ENCODE measurements at regions not wholly inside any gene's neighbourhood (a gene's known extent, or its start where the extent isn't known, plus 50 kb on each side); places are given as distances from the start of the nearest gene placed in this dataset.
"Not testable (repeated sequence)": the region's sequence is repeated elsewhere in the genome, so short reads cannot be mapped to it uniquely, and the experiment has no call there.

DNA sequence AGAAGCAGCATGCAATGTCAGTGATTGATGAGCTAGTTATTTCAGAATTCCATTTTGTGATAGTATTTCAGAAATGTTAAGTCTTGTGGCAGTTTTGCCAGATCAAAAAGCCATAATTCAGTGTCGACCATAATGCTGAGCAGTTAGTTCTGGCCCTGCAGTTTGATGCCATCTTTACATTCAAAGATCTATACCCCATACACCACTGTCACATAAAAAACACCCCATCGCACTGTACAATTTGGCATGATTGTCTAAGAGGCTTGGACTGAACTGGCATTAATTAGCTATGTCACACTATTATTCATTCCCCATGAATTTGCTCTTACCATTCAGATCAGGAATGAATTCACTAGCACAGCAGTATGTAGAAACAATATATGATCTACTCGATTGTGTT lies 127.7 kb upstream of the EPHA3 start:
- DNase-seq = no peak

GRCh38 chr3:88983458-88983857 lies 124.0 kb upstream of the EPHA3 start:
- no peak for DNase-seq

- DNase-seq = no peak
Observed at GRCh38 chr3:88984256-88984655, 123.2 kb upstream of the EPHA3 start.

DNA sequence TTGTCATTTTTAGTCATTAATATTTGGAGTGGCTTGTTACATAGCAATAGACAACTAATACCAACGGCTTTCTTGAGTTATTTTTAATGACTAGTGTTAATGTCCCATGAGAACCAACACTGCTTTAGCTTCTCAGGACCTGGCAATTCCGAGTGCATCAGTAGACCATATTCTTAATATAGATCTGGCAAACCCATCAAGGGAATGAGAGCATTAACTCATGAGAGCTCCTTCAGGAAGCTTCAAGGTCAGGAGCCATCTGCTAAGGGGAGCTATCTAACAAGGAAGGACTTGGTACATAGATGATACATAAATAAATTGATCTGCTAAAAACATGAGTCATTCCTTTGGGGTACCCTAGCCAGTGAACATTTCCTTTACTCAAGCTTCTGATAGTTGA lies 122.6 kb upstream of the EPHA3 start:
- DNase-seq = no peak

GRCh38 chr3:88985491-88985890 lies 121.9 kb upstream of the EPHA3 start:
- no peak for DNase-seq

DNA sequence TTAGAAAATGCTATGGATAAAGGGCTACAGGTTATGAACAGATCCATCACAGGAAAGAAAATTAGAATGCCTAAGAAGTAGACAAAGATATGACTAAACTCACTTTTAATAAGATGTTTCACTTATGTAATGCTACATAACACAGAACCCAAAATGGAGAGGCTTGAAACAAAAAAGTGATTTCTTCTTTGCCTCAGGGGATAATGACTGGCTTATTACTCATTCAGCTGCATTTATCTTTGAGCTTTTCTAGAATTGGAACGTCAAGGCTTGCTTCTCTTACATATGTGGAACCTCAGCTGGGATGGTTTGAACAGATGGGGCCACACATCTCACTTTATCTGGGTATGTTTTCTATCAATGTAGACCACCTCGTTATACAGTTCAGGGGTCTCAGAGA lies 120.6 kb upstream of the EPHA3 start:
- DNase-seq = no peak

DNA sequence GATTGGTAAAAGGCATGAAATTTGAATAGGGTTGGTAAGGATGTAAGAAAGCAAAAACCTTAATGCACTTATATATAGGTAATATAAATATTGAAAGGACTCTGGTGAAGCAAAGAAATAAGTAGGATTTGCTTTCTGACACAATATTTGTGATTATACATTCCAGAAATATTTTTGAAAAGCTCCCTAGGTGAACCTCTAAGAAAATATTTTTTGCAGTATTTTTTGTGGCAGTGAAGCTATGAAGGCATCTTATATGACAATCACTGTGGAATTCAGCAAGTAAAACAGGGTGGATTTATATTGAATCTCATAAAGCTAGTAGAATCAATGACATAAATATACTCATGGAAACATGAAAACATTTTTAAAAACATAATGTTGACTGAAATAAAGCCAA lies 119.6 kb upstream of the EPHA3 start:
- DNase-seq = no peak

DNA sequence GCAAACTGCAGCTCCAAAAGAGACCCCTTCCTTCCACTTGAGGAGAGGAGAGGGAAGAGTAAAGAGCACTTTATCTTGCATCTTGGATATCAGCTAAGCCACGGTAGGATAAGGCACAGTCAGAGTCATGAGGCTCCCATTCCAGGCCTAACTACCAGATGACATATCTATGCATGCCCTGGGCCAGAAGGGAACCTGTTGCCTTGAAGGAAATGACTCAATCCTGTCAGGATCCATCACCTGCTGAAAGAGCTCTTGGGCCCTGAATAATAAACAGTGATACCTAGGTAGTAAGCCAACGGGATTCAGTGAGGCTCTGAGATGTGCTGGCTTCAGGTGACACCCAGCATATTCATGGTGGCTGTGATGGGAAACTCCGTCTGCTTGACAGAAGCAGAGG lies 118.5 kb upstream of the EPHA3 start:
- no peak for DNase-seq

- no peak for DNase-seq
Observed at GRCh38 chr3:88991496-88991895, 115.9 kb upstream of the EPHA3 start.

DNA sequence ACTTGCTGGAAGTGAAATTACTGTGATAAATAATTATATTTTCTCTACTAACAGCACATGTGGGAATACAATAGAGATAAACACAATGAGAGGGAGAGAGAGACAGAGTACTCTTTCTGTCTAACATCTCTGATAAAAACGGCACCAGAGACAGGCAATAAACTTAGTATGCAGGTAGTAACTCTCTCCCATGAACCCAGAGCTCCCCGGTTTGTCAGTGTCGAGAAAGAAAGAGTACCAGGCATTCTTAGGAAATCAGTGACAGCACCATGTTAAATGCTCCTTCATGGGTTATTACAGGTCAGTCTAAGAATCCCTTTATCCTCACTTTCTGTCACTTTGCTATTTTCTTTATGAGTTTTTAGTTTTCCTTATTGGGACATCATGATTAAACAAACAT lies 110.7 kb upstream of the EPHA3 start:
- no peak for DNase-seq

DNA sequence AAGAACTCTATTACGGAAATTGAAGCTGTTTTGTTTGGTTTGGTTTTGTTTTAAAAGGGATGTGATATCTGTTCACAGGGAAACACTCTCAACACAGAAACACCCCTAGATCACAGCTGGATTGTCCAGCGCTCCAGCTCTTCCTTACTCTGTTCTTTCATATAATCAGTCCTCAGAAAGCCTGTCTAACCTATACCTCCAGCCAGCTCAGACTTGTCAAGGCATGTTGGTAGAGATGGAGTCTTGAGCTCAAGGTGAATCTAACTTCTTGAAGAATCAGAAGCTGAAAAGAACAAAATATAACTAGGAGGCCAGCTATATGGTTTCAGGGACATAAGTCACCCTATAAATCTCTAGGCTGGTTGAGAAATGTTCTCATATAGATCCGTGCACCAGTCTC lies 110.2 kb upstream of the EPHA3 start:
- DNase-seq = no peak

DNA sequence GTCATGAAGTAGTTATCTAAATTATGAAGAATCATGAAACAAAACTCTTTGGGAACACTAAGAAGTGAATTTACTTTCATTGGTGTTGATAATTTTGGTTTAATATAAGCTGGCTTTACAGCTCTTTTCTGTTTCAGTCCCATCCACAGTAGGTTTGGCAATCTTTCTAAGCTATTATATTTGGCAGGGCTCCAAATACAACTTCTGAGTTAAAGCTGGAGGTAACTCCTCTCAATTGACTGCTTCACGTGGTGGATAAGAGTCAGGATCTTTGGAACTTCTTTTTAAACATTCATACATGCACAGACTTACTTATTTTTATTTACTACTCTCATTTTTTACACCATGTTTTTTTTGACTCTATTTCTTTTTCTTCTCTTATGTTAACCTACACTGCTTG lies 106.5 kb upstream of the EPHA3 start:
- DNase-seq = no peak

- no peak for DNase-seq
Observed at GRCh38 chr3:89002191-89002590, 105.2 kb upstream of the EPHA3 start.

DNA sequence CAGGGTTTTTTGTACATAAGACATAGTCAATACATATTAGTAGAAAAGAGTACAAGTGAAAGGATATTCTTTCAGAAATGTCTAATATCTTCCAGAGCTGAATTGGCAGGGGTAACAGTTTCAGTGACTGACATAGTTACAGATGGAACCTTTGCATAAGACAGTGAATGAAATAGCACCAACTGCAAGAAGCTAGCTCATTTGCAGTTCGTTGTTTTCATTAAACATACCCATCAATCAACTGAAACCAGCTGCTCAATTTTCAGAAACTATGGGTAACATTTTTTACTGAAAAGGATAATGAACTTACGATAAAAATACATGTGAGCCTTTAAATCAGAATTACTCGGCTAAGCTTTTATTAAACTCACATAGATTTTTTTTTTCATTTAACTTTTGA lies 93.9 kb upstream of the EPHA3 start:
- no peak for DNase-seq

DNA sequence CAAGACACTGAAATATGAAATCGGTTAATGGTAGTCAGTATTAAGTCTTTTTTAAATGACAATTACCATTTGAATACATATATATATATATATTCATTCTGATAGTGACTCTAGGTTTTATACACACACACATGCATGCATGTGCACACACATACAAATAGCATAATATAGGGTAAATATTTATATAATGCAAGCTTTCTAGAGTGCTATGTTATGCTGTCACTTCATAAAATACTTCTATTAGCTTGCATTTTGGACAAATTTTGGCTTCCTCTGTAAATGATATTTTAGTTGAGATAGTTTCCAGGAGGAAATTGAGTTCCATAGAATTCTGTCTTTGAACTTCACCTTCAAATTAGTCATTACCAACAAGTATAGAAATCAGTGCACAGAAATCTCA lies 89.9 kb upstream of the EPHA3 start:
- no peak for DNase-seq

DNA sequence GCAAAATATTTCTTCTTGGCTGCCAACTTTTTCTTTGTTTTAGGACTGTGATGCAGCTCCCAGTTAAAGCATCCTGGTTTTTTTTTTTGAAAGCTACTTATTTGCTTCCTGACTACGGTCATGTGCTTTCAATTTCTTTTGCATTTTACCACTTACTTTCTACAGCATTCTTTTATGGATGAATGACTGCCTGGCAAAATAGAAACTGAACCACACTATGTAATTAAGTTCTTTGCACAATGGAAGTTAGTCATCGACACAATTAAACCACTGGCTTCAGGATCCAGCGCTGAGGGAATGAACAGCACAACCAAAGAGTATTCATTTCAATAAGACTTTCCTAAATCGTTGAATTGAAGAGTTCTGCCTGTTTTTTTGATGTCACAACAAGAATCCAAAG lies 82.2 kb upstream of the EPHA3 start:
- DNase-seq = no peak

- DNase-seq = no peak
Observed at GRCh38 chr3:89032346-89033013, 74.9 kb upstream of the EPHA3 start.

GRCh38 chr3:89034723-89035122 lies 72.7 kb upstream of the EPHA3 start:
- DNase-seq = not testable (repeated sequence)

DNA sequence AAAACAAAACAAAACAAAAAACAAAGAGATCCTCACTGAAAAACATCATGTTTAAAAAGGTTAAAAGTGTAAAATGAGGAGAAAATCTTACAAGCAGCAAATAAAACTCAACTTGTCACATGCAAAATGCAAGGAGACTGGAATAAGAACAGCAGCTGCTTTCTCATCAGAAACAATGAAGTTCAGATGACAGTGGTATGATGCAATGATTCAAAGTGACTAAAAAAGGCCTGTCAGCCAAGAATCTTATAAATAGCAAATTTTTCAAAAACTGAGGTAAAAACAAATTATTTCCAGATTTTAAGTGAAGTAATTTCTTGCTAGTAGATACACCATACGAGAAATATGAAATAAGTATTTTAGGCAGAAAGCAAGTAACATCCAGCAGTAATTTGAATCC lies 68.6 kb upstream of the EPHA3 start:
- no peak for DNase-seq

DNA sequence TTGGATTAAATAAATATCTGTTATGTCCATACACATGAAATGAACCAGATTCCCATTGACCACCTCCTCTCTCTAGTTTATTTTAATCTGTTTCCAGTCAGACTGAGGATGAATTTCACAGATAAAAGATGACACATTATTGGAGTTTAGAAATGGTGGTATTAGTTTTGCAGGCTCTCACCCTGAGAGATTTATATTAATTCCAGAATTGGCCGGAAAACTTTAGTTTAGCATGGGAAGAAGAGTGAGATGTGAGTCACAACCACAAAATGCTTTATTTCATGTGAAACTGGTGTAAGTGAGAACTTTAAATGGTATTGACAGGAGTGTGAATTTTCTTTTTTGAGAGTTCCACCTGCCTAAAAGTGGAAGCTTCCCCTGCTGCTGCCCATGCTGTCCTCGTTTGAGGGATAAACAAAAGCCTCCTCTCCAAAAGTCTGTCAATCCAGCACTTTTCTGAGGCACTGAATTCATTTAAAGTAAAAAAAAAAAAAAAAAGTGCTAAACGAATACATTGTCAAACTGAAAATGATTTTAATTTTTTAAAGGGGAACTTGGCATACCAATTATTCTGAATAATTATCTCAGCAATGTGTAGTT lies 65.1 kb upstream of the EPHA3 start:
- DNase-seq = no peak

DNA sequence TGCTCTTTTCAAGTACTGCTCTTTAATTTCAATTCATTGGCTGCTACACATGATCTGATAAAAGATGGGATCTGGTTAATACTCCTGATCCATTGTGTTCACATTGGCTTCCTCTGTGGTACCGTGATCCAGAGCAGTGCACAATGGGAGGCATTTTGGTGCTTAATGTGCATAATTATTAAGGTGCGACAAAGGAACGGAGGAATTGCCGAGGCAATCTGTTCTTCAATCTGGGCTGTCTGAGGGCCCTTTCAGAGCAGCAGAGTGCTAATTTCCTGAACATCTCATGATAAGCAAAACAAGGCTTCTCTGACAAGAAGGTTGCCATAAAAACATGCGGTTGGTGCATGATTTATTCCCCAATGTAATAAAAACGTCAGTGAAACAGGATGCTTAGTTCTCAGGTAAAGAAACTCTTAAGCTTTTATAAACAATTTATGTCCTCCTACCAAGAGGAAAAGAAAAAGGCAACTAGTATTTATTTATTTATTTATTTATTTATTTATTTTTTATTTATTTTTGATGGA lies 64.0 kb upstream of the EPHA3 start:
- DNase-seq = peak; percentile 40

GRCh38 chr3:89046661-89047060 lies 60.8 kb upstream of the EPHA3 start:
- no peak for DNase-seq

DNA sequence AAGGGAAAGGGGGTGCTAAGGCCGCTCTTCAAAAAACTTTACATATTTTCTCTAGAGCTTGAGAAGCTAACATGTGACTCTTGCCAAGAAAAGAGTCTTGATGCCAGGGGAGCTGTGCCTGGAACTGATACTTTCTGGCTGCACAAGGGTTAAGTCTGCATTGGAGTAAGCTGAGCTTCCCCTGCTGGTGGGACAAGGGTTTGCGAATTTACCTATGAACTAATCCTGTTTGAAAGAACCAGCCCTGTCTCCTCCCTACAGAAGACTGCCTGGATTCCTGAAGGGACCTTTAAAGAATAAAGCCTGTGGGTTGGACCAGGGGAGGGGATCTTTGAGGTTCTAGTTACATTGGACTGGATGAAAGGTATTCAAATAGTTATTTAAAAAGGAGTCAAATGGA lies 58.3 kb upstream of the EPHA3 start:
- DNase-seq = no peak

- DNase-seq = no peak
Observed at GRCh38 chr3:89052386-89052785, 55.0 kb upstream of the EPHA3 start.

- no peak for DNase-seq
Observed at GRCh38 chr3:89057398-89057797, 50.0 kb upstream of the EPHA3 start.
